Activated CD8-positive, alpha-beta memory T cell treated with anti-CD3 and anti-CD28 coated beads, Interleukin-2, amount 10 ng/mL, durations not matched to agents 7 days and 5 days (primary cell): ENCODE measurements at regions not wholly inside any gene's neighbourhood (a gene's known extent, or its start where the extent isn't known, plus 50 kb on each side); places are given as distances from the start of the nearest gene placed in this dataset.
"Not testable (repeated sequence)": the region's sequence is repeated elsewhere in the genome, so short reads cannot be mapped to it uniquely, and the experiment has no call there.

Experiments
- ATAC-seq: fragments of 150-1000 bp; cut with Tn5 transposase; one replicate; pipeline ENCODE4 v1.10.0; 2021; ENCODE audit warnings: moderate library complexity
- CTCF ChIA-PET: fragments of 350-600 bp; sonication (Branson Sonifier 250); formaldehyde crosslinking; loops from one replicate; lab custom pipeline; 2021; ENCODE audit warnings: antibody characterized with exemption; lab: Charles Lee
- DNase-seq: peaks from one replicate; pipeline ENCODE4 v3.0.0-alpha.2; 2020
- H3K27ac Mint-ChIP-seq: one replicate; pipeline ENCODE4 v1.8.0; 2021; ENCODE audit warnings: mild to moderate bottlenecking, mixed read lengths
- H3K27me3 Mint-ChIP-seq: one replicate; pipeline ENCODE4 v1.8.0; 2021; ENCODE audit warnings: mixed read lengths
- H3K36me3 Mint-ChIP-seq: one replicate; pipeline ENCODE4 v1.8.0; 2021; ENCODE audit warnings: mild to moderate bottlenecking, mixed read lengths
- H3K4me1 Mint-ChIP-seq: one replicate; pipeline ENCODE4 v1.8.0; 2021; ENCODE audit warnings: mixed read lengths
- H3K4me3 Mint-ChIP-seq: one replicate; pipeline ENCODE4 v1.8.0; 2021; ENCODE audit warnings: mild to moderate bottlenecking, moderate library complexity, mixed read lengths
- H3K9me3 Mint-ChIP-seq: one replicate; pipeline ENCODE4 v1.8.0; 2022; ENCODE audit warnings: low read depth, mixed read lengths

DNA sequence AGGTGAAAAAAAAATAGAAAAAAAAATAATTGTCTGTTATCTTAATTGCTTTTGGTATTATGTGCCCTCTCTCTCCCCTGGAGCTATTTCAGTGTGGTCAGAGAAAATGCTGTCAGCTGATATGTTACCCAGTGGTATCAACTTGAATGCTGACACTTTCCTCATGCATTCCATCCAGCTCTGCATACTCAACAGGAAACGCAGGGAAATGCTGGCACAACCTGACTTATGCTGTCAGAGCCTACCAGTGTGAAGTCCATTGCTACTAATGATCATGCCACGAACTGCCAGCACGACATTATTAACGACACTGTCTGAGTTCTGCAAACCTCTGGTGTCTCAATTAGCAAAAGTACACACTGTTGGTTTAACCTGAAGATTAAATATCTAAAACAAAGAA, 182.8 kb downstream of the ZWINT start:
- peaks cover 2% of the 10 kb centered on the region for H3K9me3 Mint-ChIP-seq
- ATAC-seq (no peak), DNase-seq (no peak)
- H3K27me3 Mint-ChIP-seq = no peaks in the 10 kb centered on the region
- no peak overlapping the region for H3K4me3 Mint-ChIP-seq
- no peaks in the 10 kb centered on the region for H3K4me1 Mint-ChIP-seq
- H3K27ac Mint-ChIP-seq = no peak overlapping the region
- no peaks in the 10 kb centered on the region for H3K36me3 Mint-ChIP-seq
- CTCF ChIA-PET = no interaction called here

GRCh38 chr10:56155091-56155513, 206.0 kb downstream of the ZWINT start:
- H3K27me3 Mint-ChIP-seq, ATAC-seq, DNase-seq, H3K4me3 Mint-ChIP-seq, H3K36me3 Mint-ChIP-seq, CTCF ChIA-PET, H3K4me1 Mint-ChIP-seq, H3K27ac Mint-ChIP-seq, H3K9me3 Mint-ChIP-seq: not testable (repeated sequence)

- Mint-ChIP-seq H3K27ac (no peak overlapping the region), H3K4me1 (no peaks in the 10 kb centered on the region), H3K9me3 (peaks cover 7% of the 10 kb centered on the region), H3K36me3 (no peaks in the 10 kb centered on the region), H3K4me3 (no peak overlapping the region), H3K27me3 (no peaks in the 10 kb centered on the region)
- CTCF ChIA-PET = no interaction called here
- DNase-seq (no peak), ATAC-seq (no peak)
Measured at GRCh38 chr10:56146806-56147205, 214.3 kb downstream of the ZWINT start.

DNA sequence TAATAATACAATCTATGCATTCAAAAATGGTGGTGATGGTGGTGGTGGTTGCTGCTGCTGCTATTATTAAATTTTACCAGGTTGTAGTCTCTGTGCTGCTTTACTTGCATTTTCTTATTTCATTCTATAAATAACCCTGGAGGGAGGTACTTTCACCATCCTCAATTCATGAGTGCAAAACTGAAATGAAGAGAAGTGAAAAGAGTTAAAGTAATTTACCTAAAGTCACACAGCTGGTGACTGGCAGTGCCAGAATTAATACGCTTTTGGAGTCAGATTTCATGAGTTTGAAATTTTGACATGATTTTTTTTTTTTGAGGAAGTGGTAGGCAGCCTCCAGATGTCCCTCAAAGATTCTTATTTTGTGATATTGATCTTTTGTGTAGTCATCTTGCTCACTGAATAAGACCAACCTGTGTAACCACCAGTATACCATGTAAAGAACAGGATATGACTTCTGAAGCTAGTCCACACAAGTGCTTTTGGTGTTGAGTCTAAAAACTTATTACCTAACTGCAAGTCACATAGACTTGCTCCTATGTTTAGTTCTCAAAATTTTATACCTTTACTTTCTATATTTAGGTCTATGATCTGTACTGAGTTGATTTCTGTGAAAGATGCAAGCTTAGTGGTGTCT, 218.8 kb downstream of the ZWINT start:
- DNase-seq (no peak), ATAC-seq (no peak)
- peaks cover 3% of the 10 kb centered on the region for H3K9me3 Mint-ChIP-seq
- no peaks in the 10 kb centered on the region for H3K36me3 Mint-ChIP-seq
- H3K4me1 Mint-ChIP-seq = no peaks in the 10 kb centered on the region
- H3K27me3 Mint-ChIP-seq = no peaks in the 10 kb centered on the region
- CTCF ChIA-PET = no interaction called here
- H3K4me3 Mint-ChIP-seq = no peak overlapping the region
- H3K27ac Mint-ChIP-seq = no peak overlapping the region

DNA sequence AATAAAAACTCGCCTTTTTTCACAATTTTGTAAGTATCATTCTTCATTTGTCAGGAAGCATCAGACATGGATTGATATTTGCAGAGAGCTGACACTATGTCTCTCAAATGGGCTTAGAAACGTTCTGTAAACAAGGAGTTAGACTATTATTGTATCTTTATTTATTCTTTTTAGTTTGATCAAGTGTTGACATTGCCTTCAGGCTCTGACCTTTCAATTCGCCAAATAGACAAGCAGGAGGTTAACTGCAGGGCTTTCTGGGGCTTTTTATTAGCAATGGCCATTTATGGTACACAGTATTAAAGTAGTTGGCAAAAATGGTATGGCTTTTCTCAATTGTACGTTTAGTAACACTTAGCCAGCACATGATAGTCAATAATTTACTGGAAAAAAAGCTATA, 221.7 kb downstream of the ZWINT start:
- no peaks in the 10 kb centered on the region for H3K4me1 Mint-ChIP-seq
- H3K9me3 Mint-ChIP-seq = peaks cover 5% of the 10 kb centered on the region
- no peaks in the 10 kb centered on the region for H3K27me3 Mint-ChIP-seq
- CTCF ChIA-PET = no interaction called here
- DNase-seq (no peak), ATAC-seq (no peak)
- H3K4me3 Mint-ChIP-seq = no peak overlapping the region
- H3K36me3 Mint-ChIP-seq = no peaks in the 10 kb centered on the region
- H3K27ac Mint-ChIP-seq = no peak overlapping the region

DNA sequence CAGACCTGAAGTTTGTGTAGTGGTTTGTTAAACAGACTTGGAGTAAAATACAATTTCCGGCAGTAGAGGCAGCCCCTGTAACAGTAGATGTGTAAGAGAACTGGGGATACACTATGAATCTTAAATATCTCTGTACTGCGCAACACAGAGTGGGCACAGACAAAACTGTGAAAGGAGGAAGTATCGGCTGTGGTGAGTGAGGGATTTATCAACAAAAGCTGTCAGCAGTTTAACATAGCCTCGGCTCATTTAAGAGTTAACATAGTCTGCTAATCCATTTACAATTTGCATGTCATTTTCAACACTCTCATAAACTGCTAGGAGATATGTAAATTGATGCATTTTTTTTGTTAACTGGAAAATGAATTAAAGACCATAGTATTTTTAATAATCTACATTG, 225.2 kb downstream of the ZWINT start:
- Mint-ChIP-seq H3K4me3 (no peak overlapping the region), H3K4me1 (no peaks in the 10 kb centered on the region), H3K27ac (no peak overlapping the region), H3K36me3 (no peaks in the 10 kb centered on the region), H3K9me3 (peaks cover 2% of the 10 kb centered on the region), H3K27me3 (no peaks in the 10 kb centered on the region)
- CTCF ChIA-PET = no interaction called here
- ATAC-seq = no peak
- DNase-seq = no peak

GRCh38 chr10:56123247-56123646, 237.8 kb downstream of the ZWINT start:
- no peak overlapping the region for H3K4me3 Mint-ChIP-seq
- no peak for DNase-seq
- no peaks in the 10 kb centered on the region for H3K4me1 Mint-ChIP-seq
- no peak for ATAC-seq
- no peaks in the 10 kb centered on the region for H3K27me3 Mint-ChIP-seq
- H3K36me3 Mint-ChIP-seq = no peaks in the 10 kb centered on the region
- CTCF ChIA-PET = no interaction called here
- no peaks in the 10 kb centered on the region for H3K9me3 Mint-ChIP-seq
- H3K27ac Mint-ChIP-seq = no peak overlapping the region

GRCh38 chr10:56116684-56117083, 244.4 kb downstream of the ZWINT start:
- H3K4me3 Mint-ChIP-seq = no peak overlapping the region

GRCh38 chr10:56109454-56109853, 251.6 kb downstream of the ZWINT start:
- H3K36me3 Mint-ChIP-seq = no peaks in the 10 kb centered on the region
- no peaks in the 10 kb centered on the region for H3K4me1 Mint-ChIP-seq
- CTCF ChIA-PET = no interaction called here
- ATAC-seq (no peak), DNase-seq (no peak)
- H3K27me3 Mint-ChIP-seq = no peaks in the 10 kb centered on the region
- no peak overlapping the region for H3K4me3 Mint-ChIP-seq
- peaks cover 9% of the 10 kb centered on the region for H3K9me3 Mint-ChIP-seq
- no peak overlapping the region for H3K27ac Mint-ChIP-seq

More at GRCh38 chr10:56116684-56117083, 244.4 kb downstream of the ZWINT start:
- Mint-ChIP-seq H3K27ac (no peak overlapping the region), H3K27me3 (no peaks in the 10 kb centered on the region), H3K4me1 (no peaks in the 10 kb centered on the region), H3K9me3 (no peaks in the 10 kb centered on the region), H3K36me3 (no peaks in the 10 kb centered on the region)
- CTCF ChIA-PET = no interaction called here
- ATAC-seq (no peak), DNase-seq (no peak)

GRCh38 chr10:56104923-56105322, 256.1 kb downstream of the ZWINT start:
- no peak overlapping the region for H3K4me3 Mint-ChIP-seq
- no peak for ATAC-seq
- H3K4me1 Mint-ChIP-seq = no peaks in the 10 kb centered on the region
- CTCF ChIA-PET = no interaction called here
- H3K27ac Mint-ChIP-seq = no peak overlapping the region
- H3K36me3 Mint-ChIP-seq = peaks cover 1% of the 10 kb centered on the region
- DNase-seq = no peak
- peaks cover 16% of the 10 kb centered on the region for H3K9me3 Mint-ChIP-seq
- H3K27me3 Mint-ChIP-seq = no peaks in the 10 kb centered on the region

DNA sequence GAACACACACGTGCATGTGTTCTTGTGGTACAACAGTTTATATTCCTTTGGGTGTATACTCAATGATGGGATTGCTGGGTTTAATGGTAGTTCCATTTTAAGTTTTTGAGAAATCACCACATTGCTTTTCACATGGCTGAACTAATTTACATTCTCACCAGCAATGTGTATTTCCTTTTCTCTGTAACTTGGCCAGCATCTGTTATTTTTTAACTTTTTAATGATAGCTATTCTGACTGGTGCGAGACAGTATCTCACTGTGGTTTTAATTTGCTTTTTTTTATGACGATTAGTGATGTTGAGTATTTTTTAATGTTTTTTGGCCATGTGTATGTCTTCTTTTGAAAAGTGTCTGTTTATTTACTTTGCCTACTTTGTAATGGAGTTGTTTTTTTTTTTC, 256.6 kb downstream of the ZWINT start:
- CTCF ChIA-PET = no interaction called here
- Mint-ChIP-seq H3K27me3 (no peaks in the 10 kb centered on the region), H3K36me3 (peaks cover 1% of the 10 kb centered on the region), H3K9me3 (peaks cover 16% of the 10 kb centered on the region), H3K27ac (no peak overlapping the region), H3K4me3 (no peak overlapping the region), H3K4me1 (no peaks in the 10 kb centered on the region)
- ATAC-seq (no peak), DNase-seq (no peak)

GRCh38 chr10:56096226-56096517, 264.9 kb downstream of the ZWINT start:
- Mint-ChIP-seq H3K4me1 (no peaks in the 10 kb centered on the region), H3K27me3 (no peaks in the 10 kb centered on the region), H3K36me3 (no peaks in the 10 kb centered on the region), H3K27ac (no peak overlapping the region), H3K4me3 (no peak overlapping the region), H3K9me3 (peaks cover 5% of the 10 kb centered on the region)
- CTCF ChIA-PET = no interaction called here
- ATAC-seq = no peak
- DNase-seq = no peak

DNA sequence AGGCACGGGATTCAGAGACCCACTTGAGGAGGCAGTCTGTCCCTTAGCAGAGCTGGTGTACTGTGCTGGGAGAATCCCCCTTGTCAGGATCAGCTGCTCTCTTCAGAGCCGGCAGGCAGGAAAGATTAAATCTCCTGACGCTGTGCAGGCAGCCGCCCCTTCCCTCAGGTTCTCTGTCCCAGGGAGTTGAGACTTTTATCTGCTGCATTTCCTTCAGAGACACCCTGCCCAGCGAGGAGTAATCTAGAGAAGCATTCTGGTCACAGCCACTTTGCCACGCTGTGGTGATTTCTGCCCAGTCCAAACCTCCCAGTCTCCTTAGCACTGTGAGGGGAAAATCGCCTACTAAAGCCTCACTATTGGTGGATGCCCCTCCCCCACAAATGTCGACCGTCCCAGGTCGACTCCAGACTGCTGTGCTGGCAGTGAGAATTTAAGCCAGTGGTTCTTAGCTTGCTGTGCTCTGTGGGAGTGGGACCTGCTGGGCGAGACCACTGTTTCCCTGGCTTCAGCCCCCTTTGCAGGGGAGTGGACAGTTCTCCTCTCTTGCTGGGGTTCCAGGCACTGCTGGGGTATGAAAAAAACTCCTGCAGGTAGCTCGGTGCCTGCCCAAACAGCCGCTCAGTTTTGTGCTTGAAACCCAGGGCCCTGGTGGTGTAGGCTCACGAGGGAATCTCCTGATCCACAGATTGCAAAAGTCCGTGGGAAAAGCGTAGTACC, 265.4 kb downstream of the ZWINT start:
- peaks cover 5% of the 10 kb centered on the region for H3K9me3 Mint-ChIP-seq
- H3K27ac Mint-ChIP-seq = no peak overlapping the region
- H3K27me3 Mint-ChIP-seq = no peaks in the 10 kb centered on the region
- CTCF ChIA-PET = no interaction called here
- H3K36me3 Mint-ChIP-seq = no peaks in the 10 kb centered on the region
- H3K4me3 Mint-ChIP-seq = no peak overlapping the region
- ATAC-seq (no peak), DNase-seq (no peak)
- H3K4me1 Mint-ChIP-seq = no peaks in the 10 kb centered on the region

- H3K4me3 Mint-ChIP-seq, CTCF ChIA-PET, H3K27ac Mint-ChIP-seq, H3K36me3 Mint-ChIP-seq, H3K27me3 Mint-ChIP-seq, ATAC-seq, DNase-seq, H3K4me1 Mint-ChIP-seq, H3K9me3 Mint-ChIP-seq: not testable (repeated sequence)
Measured at GRCh38 chr10:56093645-56094044, 267.4 kb downstream of the ZWINT start.
